Thyroid gland (tissue), 4 donors: ENCODE measurements at regions not wholly inside any gene's neighbourhood (a gene's known extent, or its start where the extent isn't known, plus 50 kb on each side); places are given as distances from the start of the nearest gene placed in this dataset.

Experiments
- DNase-seq, 2 donors: peaks; one replicate each; pipeline ENCODE4 v3.0.0-alpha.2; 2019
- H3K27ac ChIP-seq, 3 donors: fragments of 200-600 bp; sonication (generic); 1 replicate in 2 of 3; 2 replicates in 1 of 3; pipeline ENCODE4 v1.5.1; 2016 to 2019; ENCODE audit warnings: mild to moderate bottlenecking in 1 of 3, moderate library complexity in 1 of 3
- H3K27me3 ChIP-seq: fragments of 200-600 bp; sonication (generic); one replicate; pipeline ENCODE4 v1.5.1; 2019
- H3K36me3 ChIP-seq, 2 donors: fragments of 200-600 bp; sonication (generic); one replicate each; pipeline ENCODE4 v1.5.1; 2016 to 2019
- H3K4me1 ChIP-seq, 2 donors: fragments of 200-600 bp; sonication (generic); one replicate each; pipeline ENCODE4 v1.5.1; 2017 to 2019
- H3K4me3 ChIP-seq, 3 donors: fragments of 200-600 bp; sonication (generic); replicated peaks in 1 of 3; 1 replicate in 2 of 3; 2 replicates in 1 of 3; pipeline ENCODE4 v1.5.1; 2016; ENCODE audit warnings: mild to moderate bottlenecking in 1 of 3
- H3K9me3 ChIP-seq: fragments of 200-600 bp; sonication (generic); one replicate; pipeline ENCODE4 v1.5.1; 2017
- CTCF ChIP-seq, 6 experiments: fragments of 200-600 bp in 3 of 6; fragments of 450-650 bp in 3 of 6; sonication (generic) in 3 of 6; IDR thresholded peaks; one replicate each; pipeline ENCODE4 v1.5.1; 2016 to 2019; ENCODE audit warnings: antibody characterized with exemption in 6 of 6, mild to moderate bottlenecking in 2 of 6, inconsistent platforms in 1 of 6, moderate library complexity in 1 of 6
- POLR2A ChIP-seq, 2 donors: fragments of 450-650 bp; IDR thresholded peaks; one replicate each; pipeline ENCODE4 v1.6.1; 2017; ENCODE audit warnings: antibody characterized with exemption in 2 of 2, mild to moderate bottlenecking in 2 of 2, moderate library complexity in 1 of 2
- whole genome bisulfite sequencing, 2 donors: methylation state at CpG; one replicate each; pipeline ENCODE4 v1.1.5; 2017; 5-methylcytosine and 5-hydroxymethylcytosine counted together
- intact Hi-C: fragments of 100-400 bp; cut with DNase I; formaldehyde crosslinking; loops from one replicate; pipeline ENCODE4 v1.15.1; 2023

- Histone ChIP-seq H3K27ac (no peak overlapping the region), H3K27me3 (no peaks in the 10 kb centered on the region), H3K9me3 (no peaks in the 10 kb centered on the region), H3K4me3 (no peak overlapping the region), H3K4me1 (no peaks in the 10 kb centered on the region), H3K36me3 (no peaks in the 10 kb centered on the region)
- intact Hi-C loops: no loop called here
- WGBS, 2 donors: 92 to 94% methylated on average over 2 of the region's 2 CpGs
- no peak for TF ChIP-seq POLR2A (IDR thresholded peaks at IDR 0.05)
- no peak for TF ChIP-seq CTCF (IDR thresholded peaks at IDR 0.05)
- DNase-seq: no peak
Observed at GRCh38 chr1:81170721-81171120, 630.0 kb upstream of the ADGRL2 start.

GRCh38 chr1:81165963-81166362, 634.8 kb upstream of the ADGRL2 start:
- Histone ChIP-seq H3K9me3 (no peaks in the 10 kb centered on the region), H3K4me3 (no peak overlapping the region), H3K4me1 (no peaks in the 10 kb centered on the region), H3K27me3 (no peaks in the 10 kb centered on the region), H3K27ac (no peak overlapping the region), H3K36me3 (no peaks in the 10 kb centered on the region)
- intact Hi-C loops: no loop called here
- TF ChIP-seq CTCF (IDR thresholded peaks at IDR 0.05) (no peak), POLR2A (IDR thresholded peaks at IDR 0.05) (no peak)
- WGBS, 2 donors: 92 to 95% methylated on average over 2 of the region's 2 CpGs
- DNase-seq: no peak

- intact Hi-C loops: no loop called here
- TF ChIP-seq POLR2A (IDR thresholded peaks at IDR 0.05) (no peak), CTCF (IDR thresholded peaks at IDR 0.05) (no peak)
- WGBS, 2 donors: 97 to 100% methylated on average over 3 of the region's 3 CpGs
- H3K4me1 ChIP-seq: no peaks in the 10 kb centered on the region
- H3K27me3 ChIP-seq: no peaks in the 10 kb centered on the region
- H3K4me3 ChIP-seq: no peak overlapping the region
- no peaks in the 10 kb centered on the region for H3K9me3 ChIP-seq
- no peak for DNase-seq
- no peaks in the 10 kb centered on the region for H3K36me3 ChIP-seq
- no peak overlapping the region for H3K27ac ChIP-seq
Observed at GRCh38 chr1:81160696-81161095, 640.0 kb upstream of the ADGRL2 start.

GRCh38 chr1:81158592-81158991, 642.1 kb upstream of the ADGRL2 start:
- intact Hi-C loops: no loop called here
- WGBS, 2 donors: 43 to 53% methylated on average over 3 of the region's 3 CpGs
- Histone ChIP-seq H3K9me3 (no peaks in the 10 kb centered on the region), H3K4me3 (no peak overlapping the region), H3K27ac (no peak overlapping the region), H3K27me3 (no peaks in the 10 kb centered on the region), H3K36me3 (no peaks in the 10 kb centered on the region), H3K4me1 (no peaks in the 10 kb centered on the region)
- DNase-seq: no peak
- TF ChIP-seq CTCF (IDR thresholded peaks at IDR 0.05) (no peak), POLR2A (IDR thresholded peaks at IDR 0.05) (no peak)

GRCh38 chr1:81157686-81158085, 643.0 kb upstream of the ADGRL2 start:
- no peak for DNase-seq
- TF ChIP-seq POLR2A (IDR thresholded peaks at IDR 0.05) (no peak), CTCF (IDR thresholded peaks at IDR 0.05) (no peak)
- intact Hi-C loops: no loop called here
- H3K9me3 ChIP-seq: no peaks in the 10 kb centered on the region
- no peaks in the 10 kb centered on the region for H3K27me3 ChIP-seq
- H3K4me1 ChIP-seq: no peaks in the 10 kb centered on the region
- no peak overlapping the region for H3K27ac ChIP-seq
- no peak overlapping the region for H3K4me3 ChIP-seq
- WGBS, 2 donors: 74 to 87% methylated on average over 1 of the region's 1 CpG
- H3K36me3 ChIP-seq: no peaks in the 10 kb centered on the region
